HCT116 (cell line): ENCODE measurements at regions not wholly inside any gene's neighbourhood (a gene's known extent, or its start where the extent isn't known, plus 50 kb on each side); places are given as distances from the start of the nearest gene placed in this dataset.
A peak's percentile ranks its signal among the peaks of the same experiment; 100 is the strongest.

Experiments used
- ATAC-seq: fragments of 200-7000 bp; cut with Tn5 transposase; 2 replicates; pipeline ENCODE4 v1.9.1; 2020; ENCODE audit warnings: mild to moderate bottlenecking, moderate library complexity
- BruUV-seq: library from RNA; stranded (reverse); fragments of 400-500 nt; replicated peaks from 2 replicates; lab custom pipeline; 2021; lab: Mats Ljungman, UMichigan
- CTCF ChIA-PET: fragments of 300-600 bp; sonication (Branson Sonifier 250); formaldehyde crosslinking; loops from one replicate; lab custom pipeline; 2021; ENCODE audit warnings: antibody characterized with exemption; lab: Charles Lee
- POLR2A ChIA-PET: fragments of 300-600, 350-600 bp; sonication (Branson Sonifier 250); formaldehyde crosslinking; loops from one replicate; lab custom pipeline; 2021; ENCODE audit warnings: antibody characterized with exemption; lab: Charles Lee
- RAD21 ChIA-PET, 2 experiments: fragments of 300-600 bp; sonication (Branson Sonifier 250); formaldehyde crosslinking; loops; one replicate each; lab custom pipeline; 2023; ENCODE audit warnings: low total read pairs in 2 of 2; ENCODE audit not compliant: uncharacterized antibody in 2 of 2, unreplicated experiment in 2 of 2, low non-redundant PET in 1 of 2; lab: Charles Lee
- DNase-seq: peaks from one replicate; pipeline ENCODE4 v3.0.0-alpha.2; 2010; ENCODE audit warnings: low read depth, low spot score
- H2AFZ ChIP-seq: fragments of 200-600 bp; shearing (Covaris generic), sonication (generic); 2 replicates; pipeline ENCODE4 v1.6.1; 2017; ENCODE audit warnings: low read depth, mixed run types, mixed read lengths, antibody characterized with exemption, low read length; ENCODE audit not compliant: poor library complexity, severe bottlenecking
- H3K27ac ChIP-seq: 2 replicates; pipeline ENCODE4 v1.5.1; 2012; ENCODE audit warnings: low read depth, low read length
- H3K27me3 ChIP-seq: fragments of 200-600 bp; sonication (generic); 2 replicates; pipeline ENCODE4 v1.6.1; 2016; ENCODE audit warnings: mixed run types, low read length, mixed read lengths; ENCODE audit not compliant: insufficient read depth
- H3K36me3 ChIP-seq, 2 experiments: fragments of 200-500 bp in 1 of 2; fragments of 200-600 bp in 1 of 2; sonication (Bioruptor generic) in 1 of 2; sonication (generic) in 1 of 2; 2 replicates each; pipeline versions ENCODE4 v1.5.1 to v1.6.1; 2014 to 2016; ENCODE audit warnings: low read length in 2 of 2, inconsistent platforms in 1 of 2, mixed read lengths in 1 of 2, mixed run types in 1 of 2; ENCODE audit not compliant: insufficient read depth in 2 of 2, control insufficient read depth in 1 of 2
- H3K4me1 ChIP-seq, 2 experiments: fragments of 200-600 bp in 1 of 2; sonication (generic) in 1 of 2; 2 replicates each; pipeline versions ENCODE4 v1.5.1 to v1.6.1; 2012 to 2017; ENCODE audit warnings: low read length in 2 of 2, inconsistent platforms in 1 of 2, mild to moderate bottlenecking in 1 of 2, mixed read lengths in 1 of 2, mixed run types in 1 of 2, moderate library complexity in 1 of 2; ENCODE audit not compliant: insufficient read depth in 2 of 2, control insufficient read depth in 1 of 2
- H3K4me2 ChIP-seq: fragments of 200-600 bp; sonication (generic); 2 replicates; pipeline ENCODE4 v1.6.1; 2017; ENCODE audit warnings: mixed run types, low read length, mixed read lengths
- H3K4me3 ChIP-seq, 2 experiments: fragments of 200-600 bp in 1 of 2; sonication (generic) in 1 of 2; replicated peaks in 1 of 2; 2 replicates each; pipeline ENCODE4 v1.5.1; 2011 to 2016; ENCODE audit warnings: low read length in 2 of 2, control low read depth in 1 of 2, low read depth in 1 of 2, mild to moderate bottlenecking in 1 of 2, mixed read lengths in 1 of 2, mixed run types in 1 of 2
- H3K79me2 ChIP-seq: fragments of 200-600 bp; sonication (generic); 2 replicates; pipeline ENCODE4 v1.6.1; 2017; ENCODE audit warnings: mild to moderate bottlenecking, mixed run types, low read length, moderate library complexity, mixed read lengths; ENCODE audit not compliant: insufficient read depth
- H3K9ac ChIP-seq: fragments of 200-600 bp; sonication (generic); 2 replicates; pipeline ENCODE4 v1.6.1; 2016; ENCODE audit warnings: low read length, mixed read lengths
- H3K9me2 ChIP-seq: fragments of 200-600 bp; sonication (generic), shearing (Covaris generic); 2 replicates; pipeline ENCODE4 v1.6.1; 2017; ENCODE audit warnings: mixed run types, mild to moderate bottlenecking, moderate library complexity; ENCODE audit not compliant: insufficient read depth
- H3K9me3 ChIP-seq, 2 experiments: fragments of 200-500 bp in 1 of 2; fragments of 200-600 bp in 1 of 2; sonication (Bioruptor generic) in 1 of 2; sonication (generic) in 1 of 2; 2 replicates each; pipeline ENCODE4 v1.6.1; 2014 to 2017; ENCODE audit warnings: low read length in 2 of 2, mixed read lengths in 2 of 2, inconsistent platforms in 1 of 2, low read depth in 1 of 2, mild to moderate bottlenecking in 1 of 2, mixed run types in 1 of 2, moderate library complexity in 1 of 2; ENCODE audit not compliant: control insufficient read depth in 1 of 2, insufficient read depth in 1 of 2
- H4K20me1 ChIP-seq: fragments of 200-600 bp; sonication (generic), shearing (Covaris generic); 2 replicates; pipeline ENCODE4 v1.6.1; 2017; ENCODE audit warnings: mixed run types, mild to moderate bottlenecking, moderate library complexity; ENCODE audit not compliant: insufficient read depth
- ELF1 ChIP-seq: IDR thresholded peaks from 2 replicates; pipeline ENCODE4 v1.6.1; 2012; ENCODE audit warnings: low read depth, borderline replicate concordance
- EZH2 ChIP-seq: fragments of 200-600 bp; sonication (generic); IDR thresholded peaks from 2 replicates; pipeline ENCODE4 v1.6.1; 2017; ENCODE audit warnings: antibody characterized with exemption, mixed run types
- EZH2phosphoT487 ChIP-seq: fragments of 200-600 bp; IDR thresholded peaks from 2 replicates; pipeline ENCODE4 v1.6.1; 2018; ENCODE audit warnings: antibody characterized with exemption, borderline replicate concordance
- JUND ChIP-seq: IDR thresholded peaks from 2 replicates; pipeline ENCODE4 v1.6.1; 2012
- POLR2AphosphoS5 ChIP-seq: IDR thresholded peaks from 2 replicates; pipeline ENCODE4 v1.6.1; 2011; ENCODE audit warnings: mild to moderate bottlenecking, low read depth, low read length, moderate library complexity
- RAD21 ChIP-seq: IDR thresholded peaks from 2 replicates; pipeline ENCODE4 v1.6.1; 2012; ENCODE audit warnings: low read depth, mild to moderate bottlenecking
- SP1 ChIP-seq: IDR thresholded peaks from 2 replicates; pipeline ENCODE4 v1.6.1; 2012; ENCODE audit warnings: low read depth
- SRF ChIP-seq: IDR thresholded peaks from 2 replicates; pipeline ENCODE4 v1.6.1; 2012; ENCODE audit warnings: low read depth
- YY1 ChIP-seq: IDR thresholded peaks from 2 replicates; pipeline ENCODE4 v1.6.1; 2011; ENCODE audit warnings: low read length, low read depth, moderate library complexity, mild to moderate bottlenecking; ENCODE audit not compliant: insufficient replicate concordance; ENCODE audit errors: extremely low read depth
- ZFX ChIP-seq: fragments of 450-650 bp; IDR thresholded peaks from 2 replicates; pipeline ENCODE4 v1.6.1; 2017
- ZNF274 ChIP-seq: fragments of 200-500 bp; sonication (Bioruptor generic); IDR thresholded peaks from 2 replicates; pipeline ENCODE4 v1.6.1; 2014; ENCODE audit warnings: mild to moderate bottlenecking, low read depth, low read length, inconsistent platforms
- intact Hi-C: fragments of 100-400 bp; cut with micrococcal nuclease; formaldehyde crosslinking; loops from 2 replicates; pipeline ENCODE4 v1.10.0; 2022
- TF ChIP-seq, protein P1 (sequence below): IDR thresholded peaks from 2 replicates; pipeline ENCODE4 v1.6.1; 2012; ENCODE audit warnings: low read depth
- TF ChIP-seq, protein P2 (sequence below): IDR thresholded peaks from 2 replicates; pipeline ENCODE4 v1.6.1; 2011; ENCODE audit warnings: mild to moderate bottlenecking, low read length, moderate library complexity; ENCODE audit not compliant: insufficient replicate concordance; ENCODE audit errors: extremely low read depth
- TF ChIP-seq, protein P3 (sequence below): IDR thresholded peaks from 2 replicates; pipeline ENCODE4 v1.6.1; 2012
- TF ChIP-seq, protein P4 (sequence below): IDR thresholded peaks from 2 replicates; pipeline ENCODE4 v1.6.1; 2012
- TF ChIP-seq, protein P5 (sequence below), 3 experiments: fragments of 200-600 bp in 1 of 3; sonication (generic) in 1 of 3; IDR thresholded peaks in 2 of 3; conservative IDR thresholded peaks in 1 of 3; 2 replicates each; pipeline ENCODE4 v1.5.1; 2012 to 2017; ENCODE audit warnings: low read depth in 2 of 3, low read length in 2 of 3, antibody characterized with exemption in 1 of 3, borderline replicate concordance in 1 of 3, control low read depth in 1 of 3, mild to moderate bottlenecking in 1 of 3, mixed read lengths in 1 of 3, mixed run types in 1 of 3, moderate library complexity in 1 of 3; ENCODE audit not compliant: insufficient read depth in 1 of 3

DNA sequence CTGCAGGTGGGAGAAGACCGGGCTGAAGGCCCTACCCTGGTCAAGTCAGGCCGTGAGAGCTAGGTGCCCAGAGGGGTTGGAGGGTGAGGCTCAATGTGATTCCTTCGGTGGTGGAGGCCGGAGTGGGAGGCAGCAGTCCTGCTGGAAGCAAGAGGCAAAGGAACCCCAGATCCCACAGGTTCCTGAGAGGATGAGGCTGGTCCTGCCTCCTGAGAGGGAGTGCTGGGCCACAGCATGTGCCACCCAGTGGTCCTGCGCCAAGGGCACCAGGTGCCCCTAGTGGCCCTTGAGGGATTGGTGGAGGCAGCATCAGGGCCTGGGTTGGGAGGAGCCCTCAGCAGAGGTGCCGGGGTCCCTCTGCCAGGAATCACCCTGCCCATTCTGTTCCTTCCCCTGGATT, 59.1 kb downstream of the BARX1 start:
- H3K4me2 ChIP-seq: no peak overlapping the region
- no peak overlapping the region for H3K9ac ChIP-seq
- TF ChIP-seq, protein P1, sequence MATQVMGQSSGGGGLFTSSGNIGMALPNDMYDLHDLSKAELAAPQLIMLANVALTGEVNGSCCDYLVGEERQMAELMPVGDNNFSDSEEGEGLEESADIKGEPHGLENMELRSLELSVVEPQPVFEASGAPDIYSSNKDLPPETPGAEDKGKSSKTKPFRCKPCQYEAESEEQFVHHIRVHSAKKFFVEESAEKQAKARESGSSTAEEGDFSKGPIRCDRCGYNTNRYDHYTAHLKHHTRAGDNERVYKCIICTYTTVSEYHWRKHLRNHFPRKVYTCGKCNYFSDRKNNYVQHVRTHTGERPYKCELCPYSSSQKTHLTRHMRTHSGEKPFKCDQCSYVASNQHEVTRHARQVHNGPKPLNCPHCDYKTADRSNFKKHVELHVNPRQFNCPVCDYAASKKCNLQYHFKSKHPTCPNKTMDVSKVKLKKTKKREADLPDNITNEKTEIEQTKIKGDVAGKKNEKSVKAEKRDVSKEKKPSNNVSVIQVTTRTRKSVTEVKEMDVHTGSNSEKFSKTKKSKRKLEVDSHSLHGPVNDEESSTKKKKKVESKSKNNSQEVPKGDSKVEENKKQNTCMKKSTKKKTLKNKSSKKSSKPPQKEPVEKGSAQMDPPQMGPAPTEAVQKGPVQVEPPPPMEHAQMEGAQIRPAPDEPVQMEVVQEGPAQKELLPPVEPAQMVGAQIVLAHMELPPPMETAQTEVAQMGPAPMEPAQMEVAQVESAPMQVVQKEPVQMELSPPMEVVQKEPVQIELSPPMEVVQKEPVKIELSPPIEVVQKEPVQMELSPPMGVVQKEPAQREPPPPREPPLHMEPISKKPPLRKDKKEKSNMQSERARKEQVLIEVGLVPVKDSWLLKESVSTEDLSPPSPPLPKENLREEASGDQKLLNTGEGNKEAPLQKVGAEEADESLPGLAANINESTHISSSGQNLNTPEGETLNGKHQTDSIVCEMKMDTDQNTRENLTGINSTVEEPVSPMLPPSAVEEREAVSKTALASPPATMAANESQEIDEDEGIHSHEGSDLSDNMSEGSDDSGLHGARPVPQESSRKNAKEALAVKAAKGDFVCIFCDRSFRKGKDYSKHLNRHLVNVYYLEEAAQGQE: no peak
- TF ChIP-seq JUND (no peak), ZNF274 (no peak), ZFX (no peak), POLR2AphosphoS5 (no peak), SRF (no peak), ELF1 (no peak), YY1 (no peak), SP1 (no peak), RAD21 (no peak), EZH2 (no peak), EZH2phosphoT487 (no peak)
- TF ChIP-seq, protein P2, sequence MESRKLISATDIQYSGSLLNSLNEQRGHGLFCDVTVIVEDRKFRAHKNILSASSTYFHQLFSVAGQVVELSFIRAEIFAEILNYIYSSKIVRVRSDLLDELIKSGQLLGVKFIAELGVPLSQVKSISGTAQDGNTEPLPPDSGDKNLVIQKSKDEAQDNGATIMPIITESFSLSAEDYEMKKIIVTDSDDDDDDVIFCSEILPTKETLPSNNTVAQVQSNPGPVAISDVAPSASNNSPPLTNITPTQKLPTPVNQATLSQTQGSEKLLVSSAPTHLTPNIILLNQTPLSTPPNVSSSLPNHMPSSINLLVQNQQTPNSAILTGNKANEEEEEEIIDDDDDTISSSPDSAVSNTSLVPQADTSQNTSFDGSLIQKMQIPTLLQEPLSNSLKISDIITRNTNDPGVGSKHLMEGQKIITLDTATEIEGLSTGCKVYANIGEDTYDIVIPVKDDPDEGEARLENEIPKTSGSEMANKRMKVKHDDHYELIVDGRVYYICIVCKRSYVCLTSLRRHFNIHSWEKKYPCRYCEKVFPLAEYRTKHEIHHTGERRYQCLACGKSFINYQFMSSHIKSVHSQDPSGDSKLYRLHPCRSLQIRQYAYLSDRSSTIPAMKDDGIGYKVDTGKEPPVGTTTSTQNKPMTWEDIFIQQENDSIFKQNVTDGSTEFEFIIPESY: no peak
- TF ChIP-seq, protein P3, sequence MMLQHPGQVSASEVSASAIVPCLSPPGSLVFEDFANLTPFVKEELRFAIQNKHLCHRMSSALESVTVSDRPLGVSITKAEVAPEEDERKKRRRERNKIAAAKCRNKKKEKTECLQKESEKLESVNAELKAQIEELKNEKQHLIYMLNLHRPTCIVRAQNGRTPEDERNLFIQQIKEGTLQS: no peak
- TF ChIP-seq, protein P4, sequence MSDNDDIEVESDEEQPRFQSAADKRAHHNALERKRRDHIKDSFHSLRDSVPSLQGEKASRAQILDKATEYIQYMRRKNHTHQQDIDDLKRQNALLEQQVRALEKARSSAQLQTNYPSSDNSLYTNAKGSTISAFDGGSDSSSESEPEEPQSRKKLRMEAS: no peak
- TF ChIP-seq, protein P5, sequence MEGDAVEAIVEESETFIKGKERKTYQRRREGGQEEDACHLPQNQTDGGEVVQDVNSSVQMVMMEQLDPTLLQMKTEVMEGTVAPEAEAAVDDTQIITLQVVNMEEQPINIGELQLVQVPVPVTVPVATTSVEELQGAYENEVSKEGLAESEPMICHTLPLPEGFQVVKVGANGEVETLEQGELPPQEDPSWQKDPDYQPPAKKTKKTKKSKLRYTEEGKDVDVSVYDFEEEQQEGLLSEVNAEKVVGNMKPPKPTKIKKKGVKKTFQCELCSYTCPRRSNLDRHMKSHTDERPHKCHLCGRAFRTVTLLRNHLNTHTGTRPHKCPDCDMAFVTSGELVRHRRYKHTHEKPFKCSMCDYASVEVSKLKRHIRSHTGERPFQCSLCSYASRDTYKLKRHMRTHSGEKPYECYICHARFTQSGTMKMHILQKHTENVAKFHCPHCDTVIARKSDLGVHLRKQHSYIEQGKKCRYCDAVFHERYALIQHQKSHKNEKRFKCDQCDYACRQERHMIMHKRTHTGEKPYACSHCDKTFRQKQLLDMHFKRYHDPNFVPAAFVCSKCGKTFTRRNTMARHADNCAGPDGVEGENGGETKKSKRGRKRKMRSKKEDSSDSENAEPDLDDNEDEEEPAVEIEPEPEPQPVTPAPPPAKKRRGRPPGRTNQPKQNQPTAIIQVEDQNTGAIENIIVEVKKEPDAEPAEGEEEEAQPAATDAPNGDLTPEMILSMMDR (IDR thresholded peaks at IDR 0.05 in 2 of 3, conservative IDR thresholded peaks at IDR 0.05 in 1 of 3; ENCODE audit: borderline replicate concordance in 1 of 3, insufficient read depth in 1 of 3, low read depth in 2 of 3, low read length in 2 of 3): no peak
- no peak overlapping the region for H2AFZ ChIP-seq
- CTCF ChIA-PET: no interaction called here
- no peaks in the 10 kb centered on the region for H3K36me3 ChIP-seq
- H3K9me2 ChIP-seq: no peaks in the 10 kb centered on the region
- no peaks in the 10 kb centered on the region for H3K79me2 ChIP-seq
- H3K4me1 ChIP-seq: no peaks in the 10 kb centered on the region
- ATAC-seq: peak; percentile 50; the same call in 1 of the 2 replicates
- POLR2A ChIA-PET: no interaction called here
- intact Hi-C loops: no loop called here
- no peak overlapping the region for H3K4me3 ChIP-seq
- no peak overlapping the region for H3K27ac ChIP-seq
- no TSS peak for BruUV-seq
- H4K20me1 ChIP-seq: no peaks in the 10 kb centered on the region
- peaks cover 9 to 12% of the 10 kb centered on the region in 2 experiments; a peak in 3 of 4 replicates for H3K9me3 ChIP-seq
- RAD21 ChIA-PET: no interaction called here
- no peak for DNase-seq
- H3K27me3 ChIP-seq: no peaks in the 10 kb centered on the region
